Bronchial epithelial cell (primary cell): ENCODE measurements at regions not wholly inside any gene's neighbourhood (a gene's known extent, or its start where the extent isn't known, plus 50 kb on each side); places are given as distances from the start of the nearest gene placed in this dataset.

Source experiments
- DNase-seq: peaks from one replicate; pipeline ENCODE4 v3.0.0-alpha.2; 2010; ENCODE audit warnings: low read depth
- FAIRE-seq: peaks from 2 replicates; lab custom pipeline; 2011; peaks lifted over from hg19 to GRCh38; lab: Jason Lieb, UNC
- H3K27me3 ChIP-seq: 2 replicates; pipeline ENCODE4 v1.5.1; 2011; ENCODE audit warnings: low read length; ENCODE audit not compliant: control insufficient read depth, insufficient read depth
- H3K36me3 ChIP-seq: 2 replicates; pipeline ENCODE4 v1.5.1; 2011; ENCODE audit warnings: low read length; ENCODE audit not compliant: control insufficient read depth, insufficient read depth
- H3K4me3 ChIP-seq: 2 replicates; pipeline ENCODE4 v1.5.1; 2011; ENCODE audit warnings: mild to moderate bottlenecking, low read depth, low read length, control low read depth
- CTCF ChIP-seq: IDR thresholded peaks from 2 replicates; pipeline ENCODE4 v1.5.1; 2011; ENCODE audit warnings: mild to moderate bottlenecking, moderate library complexity, low read length, control low read depth, inconsistent platforms; ENCODE audit not compliant: insufficient read depth, severe bottlenecking

- no peak for DNase-seq
- H3K36me3 ChIP-seq = no peaks in the 10 kb centered on the region
- H3K4me3 ChIP-seq = no peak overlapping the region
- no peak for FAIRE-seq
- no peaks in the 10 kb centered on the region for H3K27me3 ChIP-seq
- no peak for TF ChIP-seq CTCF
Observed at GRCh38 chr2:106736221-106736620, 149.7 kb downstream of the ST6GAL2 start.

DNA sequence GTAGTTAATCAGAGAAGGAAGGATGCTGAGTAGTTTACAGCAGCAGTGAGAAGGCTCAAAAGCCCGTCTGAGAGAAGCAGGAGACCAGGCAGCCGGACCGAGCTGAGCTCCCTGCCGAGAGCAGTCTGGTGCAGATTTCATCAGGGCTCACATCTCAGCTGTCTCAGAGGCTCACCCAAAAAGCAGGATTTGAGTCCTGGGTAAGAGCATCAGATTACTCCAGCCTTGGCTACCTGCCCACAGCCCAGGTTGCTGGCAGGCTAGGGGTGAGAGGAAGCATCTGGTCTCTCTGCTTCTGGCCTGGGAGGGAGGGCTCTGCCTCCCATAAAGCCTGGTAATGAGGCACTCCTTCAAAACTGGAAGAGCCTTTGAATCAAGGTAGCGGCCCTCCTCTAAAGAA, 140.5 kb downstream of the ST6GAL2 start:
- DNase-seq (no peak), FAIRE-seq (no peak)
- H3K4me3 ChIP-seq = no peak overlapping the region
- H3K27me3 ChIP-seq = no peaks in the 10 kb centered on the region
- TF ChIP-seq CTCF = no peak
- no peaks in the 10 kb centered on the region for H3K36me3 ChIP-seq

GRCh38 chr2:106749823-106750222, 136.1 kb downstream of the ST6GAL2 start:
- Histone ChIP-seq H3K27me3 (no peaks in the 10 kb centered on the region), H3K36me3 (no peaks in the 10 kb centered on the region), H3K4me3 (no peak overlapping the region)
- FAIRE-seq (no peak), DNase-seq (no peak)
- TF ChIP-seq CTCF = no peak
